ENCODE measurements at regions not wholly inside any gene's neighbourhood (a gene's known extent, or its start where the extent isn't known, plus 50 kb on each side); places are given as distances from the start of the nearest gene placed in this dataset.

DNA sequence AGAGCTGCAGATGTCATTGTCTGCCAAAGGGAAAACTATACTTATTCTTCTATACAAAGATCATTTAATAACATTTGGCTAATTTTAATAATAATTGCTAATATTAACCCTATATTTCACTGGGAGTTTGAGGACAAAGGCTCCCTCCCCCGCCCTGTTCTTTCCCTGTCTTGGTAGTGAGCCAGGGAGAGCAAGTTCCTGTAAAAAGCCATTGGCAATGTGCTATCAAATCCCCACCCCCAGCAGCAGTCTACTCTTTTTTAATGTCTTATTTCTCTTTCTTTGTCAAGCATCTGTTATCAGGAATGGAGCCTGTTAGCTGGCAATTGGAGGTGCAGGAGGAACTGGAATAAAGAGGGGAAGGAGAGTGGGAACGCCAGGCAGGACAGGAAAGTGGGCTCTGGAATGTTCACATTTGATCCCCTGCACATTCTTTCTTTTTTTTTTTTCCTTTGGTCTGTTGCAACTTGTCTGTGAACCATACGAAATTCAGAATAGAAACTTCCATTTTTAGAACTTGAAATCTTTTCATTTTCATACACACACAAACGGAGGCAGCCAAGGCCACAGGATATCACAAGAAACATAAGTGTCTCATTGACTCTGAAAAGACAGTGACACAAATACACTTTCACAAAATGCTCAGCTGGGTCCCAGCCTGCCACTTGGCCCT lies 664.8 kb upstream of the ZNF608 start:
- TF ChIP-seq CTCF (IDR thresholded peaks at IDR 0.05; ENCODE audit: low read depth, low read length, missing input control) (no peak), TAF1 (conservative IDR thresholded peaks at IDR 0.05) (no peak), FOXA1 (IDR thresholded peaks at IDR 0.05) (no peak), JUND (IDR thresholded peaks at IDR 0.05) (no peak), FOXA2 (IDR thresholded peaks at IDR 0.05) (no peak), REST (IDR thresholded peaks at IDR 0.05) (no peak), YY1 (IDR thresholded peaks at IDR 0.05) (no peak)
- TF ChIP-seq, protein P1, sequence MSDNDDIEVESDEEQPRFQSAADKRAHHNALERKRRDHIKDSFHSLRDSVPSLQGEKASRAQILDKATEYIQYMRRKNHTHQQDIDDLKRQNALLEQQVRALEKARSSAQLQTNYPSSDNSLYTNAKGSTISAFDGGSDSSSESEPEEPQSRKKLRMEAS (IDR thresholded peaks at IDR 0.05): no peak
- TF ChIP-seq, protein P2, sequence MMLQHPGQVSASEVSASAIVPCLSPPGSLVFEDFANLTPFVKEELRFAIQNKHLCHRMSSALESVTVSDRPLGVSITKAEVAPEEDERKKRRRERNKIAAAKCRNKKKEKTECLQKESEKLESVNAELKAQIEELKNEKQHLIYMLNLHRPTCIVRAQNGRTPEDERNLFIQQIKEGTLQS (IDR thresholded peaks at IDR 0.05): no peak

Data from liver (tissue), 3 donors.